ENCODE measurements at regions not wholly inside any gene's neighbourhood (a gene's known extent, or its start where the extent isn't known, plus 50 kb on each side); places are given as distances from the start of the nearest gene placed in this dataset.

DNA sequence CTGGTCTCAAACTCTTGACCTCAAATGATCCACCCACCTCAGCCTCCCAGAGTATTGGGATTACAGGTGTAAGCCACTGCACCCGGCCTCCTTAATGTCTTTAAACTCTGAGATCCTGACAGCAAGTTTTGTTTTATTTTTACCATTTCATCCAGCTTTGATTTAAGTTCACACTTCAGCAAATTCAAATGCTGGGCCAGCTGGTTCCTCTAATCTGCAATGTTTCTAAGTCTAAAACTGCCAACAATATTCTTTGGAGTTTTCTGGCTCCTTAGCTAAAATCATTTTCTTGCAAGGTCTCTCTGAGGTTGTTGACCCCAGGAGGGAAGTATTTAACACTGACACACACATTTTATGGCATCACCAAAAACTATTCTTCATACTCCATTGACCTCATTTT lies 72.0 kb upstream of the COL24A1 start:
- ChIA-PET POLR2A (no interaction called here), SMC1A (ENCODE audit: uncharacterized antibody, unreplicated experiment) (no interaction called here), RAD21 (ENCODE audit: unreplicated experiment) (no interaction called here), CTCF (no interaction called here)
- Histone ChIP-seq H3K79me2 (ENCODE audit: control insufficient read depth, insufficient read depth, low read length) (no peaks in the 10 kb centered on the region), H3K27me3 (replicated peaks in 1 of 2; ENCODE audit: control insufficient read depth in 2 of 2, insufficient read depth in 2 of 2, low read length in 1 of 2) (no peaks in the 10 kb centered on the region), H3K4me2 (ENCODE audit: control insufficient read depth, insufficient read depth) (no peak overlapping the region), H2AFZ (ENCODE audit: control insufficient read depth, low read depth, low read length) (no peak overlapping the region), H4K20me1 (ENCODE audit: control insufficient read depth, insufficient read depth) (no peaks in the 10 kb centered on the region), H3K4me1 (ENCODE audit: control insufficient read depth, insufficient read depth, low read length) (no peaks in the 10 kb centered on the region), H3K9me3 (replicated peaks; ENCODE audit: control insufficient read depth, insufficient read depth, low read length) (no peaks in the 10 kb centered on the region), H3K27ac (ENCODE audit: control insufficient read depth, insufficient read depth) (no peak overlapping the region), H3K36me3 (ENCODE audit: control insufficient read depth in 2 of 2, insufficient read depth in 2 of 2, low read length in 1 of 2) (no peaks in the 10 kb centered on the region), H3K4me3 (no peak overlapping the region), H3K9ac (ENCODE audit: control insufficient read depth, insufficient read depth, low read length) (no peak overlapping the region)
- DNase-seq (ENCODE audit: low read depth, low spot score) (no peak), FAIRE-seq (no peak), ATAC-seq (no peak)
- in situ Hi-C loops (cut with MboI), result no loop called here
- intact Hi-C loops (cut with micrococcal nuclease; ENCODE audit: unreplicated experiment), result no loop called here
- TF ChIP-seq PAX8 (IDR thresholded peaks at IDR 0.05), result no peak
- TF ChIP-seq, protein P1, sequence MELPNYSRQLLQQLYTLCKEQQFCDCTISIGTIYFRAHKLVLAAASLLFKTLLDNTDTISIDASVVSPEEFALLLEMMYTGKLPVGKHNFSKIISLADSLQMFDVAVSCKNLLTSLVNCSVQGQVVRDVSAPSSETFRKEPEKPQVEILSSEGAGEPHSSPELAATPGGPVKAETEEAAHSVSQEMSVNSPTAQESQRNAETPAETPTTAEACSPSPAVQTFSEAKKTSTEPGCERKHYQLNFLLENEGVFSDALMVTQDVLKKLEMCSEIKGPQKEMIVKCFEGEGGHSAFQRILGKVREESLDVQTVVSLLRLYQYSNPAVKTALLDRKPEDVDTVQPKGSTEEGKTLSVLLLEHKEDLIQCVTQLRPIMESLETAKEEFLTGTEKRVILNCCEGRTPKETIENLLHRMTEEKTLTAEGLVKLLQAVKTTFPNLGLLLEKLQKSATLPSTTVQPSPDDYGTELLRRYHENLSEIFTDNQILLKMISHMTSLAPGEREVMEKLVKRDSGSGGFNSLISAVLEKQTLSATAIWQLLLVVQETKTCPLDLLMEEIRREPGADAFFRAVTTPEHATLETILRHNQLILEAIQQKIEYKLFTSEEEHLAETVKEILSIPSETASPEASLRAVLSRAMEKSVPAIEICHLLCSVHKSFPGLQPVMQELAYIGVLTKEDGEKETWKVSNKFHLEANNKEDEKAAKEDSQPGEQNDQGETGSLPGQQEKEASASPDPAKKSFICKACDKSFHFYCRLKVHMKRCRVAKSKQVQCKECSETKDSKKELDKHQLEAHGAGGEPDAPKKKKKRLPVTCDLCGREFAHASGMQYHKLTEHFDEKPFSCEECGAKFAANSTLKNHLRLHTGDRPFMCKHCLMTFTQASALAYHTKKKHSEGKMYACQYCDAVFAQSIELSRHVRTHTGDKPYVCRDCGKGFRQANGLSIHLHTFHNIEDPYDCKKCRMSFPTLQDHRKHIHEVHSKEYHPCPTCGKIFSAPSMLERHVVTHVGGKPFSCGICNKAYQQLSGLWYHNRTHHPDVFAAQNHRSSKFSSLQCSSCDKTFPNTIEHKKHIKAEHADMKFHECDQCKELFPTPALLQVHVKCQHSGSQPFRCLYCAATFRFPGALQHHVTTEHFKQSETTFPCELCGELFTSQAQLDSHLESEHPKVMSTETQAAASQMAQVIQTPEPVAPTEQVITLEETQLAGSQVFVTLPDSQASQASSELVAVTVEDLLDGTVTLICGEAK (IDR thresholded peaks at IDR 0.05; ENCODE audit: borderline replicate concordance), result no peak
- 0% methylated on average over 1 of the region's 1 CpG for WGBS (ENCODE audit: insufficient coverage, insufficient replicate concordance, low lambda C conversion rate, missing lambda C conversion rate)
- BruUV-seq (replicated peaks), result no TSS peak

DNA sequence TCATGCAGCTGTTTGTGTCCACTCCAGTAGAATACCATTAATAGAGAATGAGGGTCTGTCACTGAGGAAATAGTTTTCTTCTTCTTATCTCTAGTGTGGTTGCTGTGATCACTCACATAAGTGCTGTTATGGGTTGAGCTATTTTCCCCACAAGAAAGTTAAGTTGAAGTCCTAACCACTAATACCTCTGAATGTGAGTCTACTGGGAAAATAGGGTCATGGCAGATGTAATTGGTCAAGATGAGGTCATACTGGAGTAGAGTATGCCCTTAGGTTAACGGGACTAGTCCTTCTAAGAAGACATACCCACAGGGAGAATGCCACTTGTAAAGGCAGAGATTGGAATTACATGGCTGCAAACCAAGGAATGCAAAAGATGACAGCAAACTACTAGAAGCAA lies 70.5 kb upstream of the COL24A1 start:
- Histone ChIP-seq H2AFZ (ENCODE audit: control insufficient read depth, low read depth, low read length) (no peak overlapping the region), H4K20me1 (ENCODE audit: control insufficient read depth, insufficient read depth) (no peaks in the 10 kb centered on the region), H3K4me1 (ENCODE audit: control insufficient read depth, insufficient read depth, low read length) (no peaks in the 10 kb centered on the region), H3K4me3 (no peak overlapping the region), H3K4me2 (ENCODE audit: control insufficient read depth, insufficient read depth) (no peak overlapping the region), H3K27ac (ENCODE audit: control insufficient read depth, insufficient read depth) (no peak overlapping the region), H3K9ac (ENCODE audit: control insufficient read depth, insufficient read depth, low read length) (no peak overlapping the region), H3K27me3 (replicated peaks in 1 of 2; ENCODE audit: control insufficient read depth in 2 of 2, insufficient read depth in 2 of 2, low read length in 1 of 2) (no peaks in the 10 kb centered on the region), H3K36me3 (ENCODE audit: control insufficient read depth in 2 of 2, insufficient read depth in 2 of 2, low read length in 1 of 2) (no peaks in the 10 kb centered on the region), H3K9me3 (replicated peaks; ENCODE audit: control insufficient read depth, insufficient read depth, low read length) (no peaks in the 10 kb centered on the region), H3K79me2 (ENCODE audit: control insufficient read depth, insufficient read depth, low read length) (no peaks in the 10 kb centered on the region)
- ChIA-PET CTCF (no interaction called here), POLR2A (no interaction called here), SMC1A (ENCODE audit: uncharacterized antibody, unreplicated experiment) (no interaction called here), RAD21 (ENCODE audit: unreplicated experiment) (no interaction called here)
- no peak for FAIRE-seq
- BruUV-seq (replicated peaks), result no TSS peak
- ATAC-seq, result no peak
- TF ChIP-seq CEBPB (IDR thresholded peaks at IDR 0.05; ENCODE audit: borderline replicate concordance in 1 of 2, low read depth in 2 of 2, low read length in 2 of 2), result no peak
- in situ Hi-C loops (cut with MboI), result no loop called here
- 0% methylated on average over 1 of the region's 1 CpG for WGBS (ENCODE audit: insufficient coverage, insufficient replicate concordance, low lambda C conversion rate, missing lambda C conversion rate)
- intact Hi-C loops (cut with micrococcal nuclease; ENCODE audit: unreplicated experiment), result no loop called here
- DNase-seq (ENCODE audit: low read depth, low spot score), result no peak
